Activated T-helper 1 cell treated with anti-CD3 and anti-CD28 coated beads, Interleukin-12 subunit alpha, Interleukin-12 subunit beta, Interleukin-2, Interleukin-4 antibody, amounts not matched to agents 30 ng/mL and 10 ng/mL and 1 ng/mL, durations not matched to agents 14 hours and 24 hours and 36 hours (primary cell): ENCODE measurements at regions not wholly inside any gene's neighbourhood (a gene's known extent, or its start where the extent isn't known, plus 50 kb on each side); places are given as distances from the start of the nearest gene placed in this dataset.

Source experiments
- DNase-seq: peaks from one replicate; pipeline ENCODE4 v3.0.0; 2021; ENCODE audit warnings: low spot score
- H3K27ac Mint-ChIP-seq: one replicate; pipeline ENCODE4 v1.8.0; 2021; ENCODE audit warnings: mild to moderate bottlenecking, mixed read lengths
- H3K27me3 Mint-ChIP-seq: one replicate; pipeline ENCODE4 v1.8.0; 2022; ENCODE audit warnings: mild to moderate bottlenecking, moderate library complexity, mixed read lengths; ENCODE audit not compliant: insufficient read depth
- H3K36me3 Mint-ChIP-seq: one replicate; pipeline ENCODE4 v1.8.0; 2021; ENCODE audit warnings: low read depth, mixed read lengths
- H3K4me1 Mint-ChIP-seq: one replicate; pipeline ENCODE4 v1.8.0; 2021; ENCODE audit warnings: low read depth, mixed read lengths
- H3K4me3 Mint-ChIP-seq: one replicate; pipeline ENCODE4 v1.8.0; 2021; ENCODE audit warnings: mild to moderate bottlenecking, moderate library complexity, mixed read lengths
- H3K9me3 Mint-ChIP-seq: one replicate; pipeline ENCODE4 v1.8.0; 2021; ENCODE audit warnings: mixed read lengths
- intact Hi-C: fragments of 100-400 bp; cut with micrococcal nuclease; formaldehyde crosslinking; loops from one replicate; pipeline ENCODE4 v1.15.1; 2024

GRCh38 chr10:125397608-125398007 is 237.2 kb upstream of the CTBP2 start:
- H3K4me3 Mint-ChIP-seq: no peak overlapping the region
- H3K27me3 Mint-ChIP-seq: peaks cover 4% of the 10 kb centered on the region
- DNase-seq: no peak
- intact Hi-C loops: no loop called here
- no peak overlapping the region for H3K27ac Mint-ChIP-seq
- no peaks in the 10 kb centered on the region for H3K9me3 Mint-ChIP-seq
- H3K4me1 Mint-ChIP-seq: no peaks in the 10 kb centered on the region
- no peaks in the 10 kb centered on the region for H3K36me3 Mint-ChIP-seq

- no peak overlapping the region for H3K27ac Mint-ChIP-seq
- no peaks in the 10 kb centered on the region for H3K4me1 Mint-ChIP-seq
- no peak overlapping the region for H3K4me3 Mint-ChIP-seq
- peaks cover 4% of the 10 kb centered on the region for H3K27me3 Mint-ChIP-seq
- intact Hi-C loops: no loop called here
- DNase-seq: no peak
- H3K9me3 Mint-ChIP-seq: no peaks in the 10 kb centered on the region
- no peaks in the 10 kb centered on the region for H3K36me3 Mint-ChIP-seq
These were observed 236.3 kb upstream of the CTBP2 start for GRCh38 chr10:125396676-125397075.

- no peaks in the 10 kb centered on the region for H3K36me3 Mint-ChIP-seq
- H3K27me3 Mint-ChIP-seq: peaks cover 2% of the 10 kb centered on the region
- H3K27ac Mint-ChIP-seq: no peak overlapping the region
- no peak overlapping the region for H3K4me3 Mint-ChIP-seq
- intact Hi-C loops: no loop called here
- no peak for DNase-seq
- H3K4me1 Mint-ChIP-seq: no peaks in the 10 kb centered on the region
- H3K9me3 Mint-ChIP-seq: no peaks in the 10 kb centered on the region
These were observed 232.2 kb upstream of the CTBP2 start for GRCh38 chr10:125392609-125393008.

DNA sequence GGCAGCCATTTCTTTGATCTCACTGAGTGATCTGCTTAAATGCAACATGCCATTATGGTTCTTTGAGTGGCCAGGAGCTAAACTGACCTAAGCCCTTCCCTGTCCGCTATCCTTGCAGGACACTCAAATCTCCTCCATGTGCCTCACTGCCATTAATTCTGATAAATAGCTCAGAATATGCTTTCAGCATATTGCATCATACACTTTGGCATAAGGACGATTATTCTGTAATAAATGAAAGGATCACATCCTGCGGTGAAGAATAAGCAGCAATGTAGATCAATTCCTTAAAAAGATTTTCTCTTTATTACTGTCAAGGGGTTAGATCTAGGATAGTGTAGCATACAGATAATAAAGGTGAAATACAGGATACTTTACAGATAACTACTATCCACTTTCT is 231.8 kb upstream of the CTBP2 start:
- Mint-ChIP-seq H3K36me3 (no peaks in the 10 kb centered on the region), H3K9me3 (no peaks in the 10 kb centered on the region), H3K4me3 (no peak overlapping the region), H3K27ac (no peak overlapping the region), H3K4me1 (no peaks in the 10 kb centered on the region), H3K27me3 (peaks cover 2% of the 10 kb centered on the region)
- intact Hi-C loops: no loop called here
- no peak for DNase-seq

DNA sequence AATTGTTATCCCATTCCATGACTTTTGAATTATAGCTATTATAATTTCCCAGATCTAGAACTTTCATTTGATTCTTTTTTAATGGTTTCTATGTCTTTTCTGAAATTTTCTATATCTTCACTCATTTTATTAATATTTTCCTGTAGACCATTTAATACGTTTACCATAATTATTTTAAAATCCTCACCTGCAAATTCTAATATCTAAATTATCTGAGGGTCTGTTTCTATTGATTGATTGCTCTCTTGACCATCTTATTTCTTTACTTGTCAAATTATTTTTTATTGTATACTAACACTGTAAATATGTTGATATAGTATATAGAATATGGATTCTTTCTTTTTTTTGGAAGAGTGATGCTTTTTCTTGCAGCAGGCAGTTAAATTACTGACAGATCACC is 229.3 kb upstream of the CTBP2 start:
- no peaks in the 10 kb centered on the region for H3K36me3 Mint-ChIP-seq
- H3K4me3 Mint-ChIP-seq: no peak overlapping the region
- DNase-seq: no peak
- no peak overlapping the region for H3K27ac Mint-ChIP-seq
- peaks cover 2% of the 10 kb centered on the region for H3K27me3 Mint-ChIP-seq
- no peaks in the 10 kb centered on the region for H3K4me1 Mint-ChIP-seq
- no peaks in the 10 kb centered on the region for H3K9me3 Mint-ChIP-seq
- intact Hi-C loops: no loop called here

GRCh38 chr10:125379592-125379991 is 219.2 kb upstream of the CTBP2 start:
- intact Hi-C loops: no loop called here
- no peak overlapping the region for H3K4me3 Mint-ChIP-seq
- no peaks in the 10 kb centered on the region for H3K9me3 Mint-ChIP-seq
- H3K4me1 Mint-ChIP-seq: no peaks in the 10 kb centered on the region
- no peaks in the 10 kb centered on the region for H3K36me3 Mint-ChIP-seq
- H3K27me3 Mint-ChIP-seq: no peaks in the 10 kb centered on the region
- no peak for DNase-seq
- H3K27ac Mint-ChIP-seq: no peak overlapping the region

- H3K36me3 Mint-ChIP-seq: no peaks in the 10 kb centered on the region
- no peak overlapping the region for H3K4me3 Mint-ChIP-seq
- no peaks in the 10 kb centered on the region for H3K27me3 Mint-ChIP-seq
- H3K4me1 Mint-ChIP-seq: no peaks in the 10 kb centered on the region
- no peaks in the 10 kb centered on the region for H3K9me3 Mint-ChIP-seq
- no peak overlapping the region for H3K27ac Mint-ChIP-seq
- DNase-seq: no peak
- intact Hi-C loops: no loop called here
These were observed 217.0 kb upstream of the CTBP2 start for GRCh38 chr10:125377368-125377767.

- no peaks in the 10 kb centered on the region for H3K27me3 Mint-ChIP-seq
- no peak overlapping the region for H3K27ac Mint-ChIP-seq
- no peaks in the 10 kb centered on the region for H3K4me1 Mint-ChIP-seq
- intact Hi-C loops: no loop called here
- H3K4me3 Mint-ChIP-seq: no peak overlapping the region
- no peak for DNase-seq
- no peaks in the 10 kb centered on the region for H3K9me3 Mint-ChIP-seq
- no peaks in the 10 kb centered on the region for H3K36me3 Mint-ChIP-seq
These were observed 214.8 kb upstream of the CTBP2 start for GRCh38 chr10:125375210-125375609.

DNA sequence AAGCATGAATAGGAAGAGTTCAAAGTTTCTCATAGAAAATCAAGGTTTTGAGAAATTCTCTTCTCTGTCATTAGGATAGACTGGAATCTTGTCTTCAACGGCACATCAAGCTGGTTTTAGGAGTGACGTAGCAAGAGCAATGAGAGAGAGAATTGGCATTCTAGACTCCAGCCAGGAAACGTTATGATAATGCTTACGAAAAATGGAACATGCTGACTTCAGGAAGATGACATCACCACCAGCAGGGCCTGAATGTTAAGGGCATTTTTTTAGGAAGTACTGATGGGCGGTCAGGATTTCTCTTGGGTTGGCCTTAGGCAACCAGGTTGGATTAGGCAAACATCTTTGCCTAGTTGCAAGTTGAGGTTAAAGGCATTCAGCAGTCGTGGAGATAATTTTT is 213.2 kb upstream of the CTBP2 start:
- Mint-ChIP-seq H3K4me3 (no peak overlapping the region), H3K36me3 (no peaks in the 10 kb centered on the region), H3K27ac (no peak overlapping the region), H3K9me3 (no peaks in the 10 kb centered on the region), H3K4me1 (no peaks in the 10 kb centered on the region), H3K27me3 (no peaks in the 10 kb centered on the region)
- DNase-seq: no peak
- intact Hi-C loops: no loop called here

- no peak overlapping the region for H3K27ac Mint-ChIP-seq
- H3K9me3 Mint-ChIP-seq: no peaks in the 10 kb centered on the region
- intact Hi-C loops: no loop called here
- no peak overlapping the region for H3K4me3 Mint-ChIP-seq
- DNase-seq: no peak
- H3K4me1 Mint-ChIP-seq: no peaks in the 10 kb centered on the region
- no peaks in the 10 kb centered on the region for H3K36me3 Mint-ChIP-seq
- H3K27me3 Mint-ChIP-seq: no peaks in the 10 kb centered on the region
These were observed 210.2 kb upstream of the CTBP2 start for GRCh38 chr10:125370578-125370977.

DNA sequence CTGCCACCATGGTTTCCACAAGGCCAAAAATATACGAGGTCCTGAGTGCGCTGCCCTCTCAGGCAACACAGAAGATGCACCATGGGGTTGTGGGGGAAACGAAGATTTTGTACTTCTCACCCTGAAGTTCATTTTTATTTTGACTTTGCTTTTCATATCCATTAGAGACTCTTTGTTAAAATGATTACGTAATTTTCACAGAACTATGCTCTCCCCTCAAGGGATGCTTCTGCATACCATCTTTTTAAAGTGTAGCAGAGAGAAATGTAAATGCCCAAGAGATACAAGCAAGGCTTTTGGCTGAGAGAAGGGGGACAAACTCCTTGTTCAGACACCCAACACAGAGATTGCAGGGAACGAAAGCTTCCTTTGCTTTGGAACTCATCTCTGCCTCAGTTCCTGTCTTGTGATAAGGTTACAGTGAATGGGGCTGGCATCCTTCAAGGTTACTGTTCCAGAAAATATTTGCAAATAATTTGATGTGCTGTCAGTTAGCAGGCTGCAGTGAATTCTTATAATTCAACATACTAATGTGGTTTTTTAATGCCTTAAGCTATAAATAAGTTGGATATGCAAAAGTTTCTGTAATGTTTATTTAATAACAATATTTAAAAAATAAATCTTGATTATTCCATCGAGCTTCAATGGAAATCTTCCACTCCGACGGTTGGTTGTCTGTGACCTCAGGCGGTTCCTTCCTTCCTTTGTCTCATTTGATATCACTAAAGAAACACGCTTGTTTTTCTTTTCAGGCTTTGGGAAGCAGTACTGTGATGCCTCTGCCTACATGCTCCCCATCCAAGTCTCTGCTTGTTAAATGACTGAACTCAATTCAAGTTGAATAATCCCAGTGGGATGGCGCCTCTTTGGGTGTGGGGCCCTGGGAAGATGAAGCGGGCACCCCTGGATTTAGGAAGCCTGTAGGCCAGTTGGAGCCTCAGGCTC is 209.3 kb upstream of the CTBP2 start:
- no peaks in the 10 kb centered on the region for H3K9me3 Mint-ChIP-seq
- no peaks in the 10 kb centered on the region for H3K27me3 Mint-ChIP-seq
- H3K4me3 Mint-ChIP-seq: no peak overlapping the region

DNA sequence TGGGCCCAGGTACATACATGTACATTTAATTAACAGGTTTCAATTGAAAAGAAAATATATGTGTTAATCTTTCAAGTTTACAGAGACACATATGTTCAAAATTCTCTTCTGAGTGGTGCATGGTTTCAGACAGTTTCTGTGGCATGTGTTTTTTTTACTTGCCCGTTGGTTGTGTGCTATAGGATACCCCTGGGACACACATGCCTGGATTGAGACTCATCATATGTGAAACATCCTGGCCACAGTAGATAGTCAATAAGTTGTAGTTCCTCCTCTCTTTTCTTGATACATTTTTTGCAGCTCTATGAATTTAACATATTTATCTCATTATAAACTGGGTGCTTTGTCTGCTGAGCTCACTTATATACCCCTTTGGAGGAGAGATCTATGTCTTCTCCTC is 207.8 kb upstream of the CTBP2 start:
- intact Hi-C loops: no loop called here
- DNase-seq: no peak
- Mint-ChIP-seq H3K9me3 (no peaks in the 10 kb centered on the region), H3K4me1 (no peaks in the 10 kb centered on the region), H3K36me3 (no peaks in the 10 kb centered on the region), H3K27me3 (no peaks in the 10 kb centered on the region), H3K27ac (no peak overlapping the region), H3K4me3 (no peak overlapping the region)

More for the DNA sequence above, 209.3 kb upstream of the CTBP2 start:
- no peaks in the 10 kb centered on the region for H3K4me1 Mint-ChIP-seq
- no peaks in the 10 kb centered on the region for H3K36me3 Mint-ChIP-seq
- no peak for DNase-seq
- intact Hi-C loops: no loop called here
- no peak overlapping the region for H3K27ac Mint-ChIP-seq

DNA sequence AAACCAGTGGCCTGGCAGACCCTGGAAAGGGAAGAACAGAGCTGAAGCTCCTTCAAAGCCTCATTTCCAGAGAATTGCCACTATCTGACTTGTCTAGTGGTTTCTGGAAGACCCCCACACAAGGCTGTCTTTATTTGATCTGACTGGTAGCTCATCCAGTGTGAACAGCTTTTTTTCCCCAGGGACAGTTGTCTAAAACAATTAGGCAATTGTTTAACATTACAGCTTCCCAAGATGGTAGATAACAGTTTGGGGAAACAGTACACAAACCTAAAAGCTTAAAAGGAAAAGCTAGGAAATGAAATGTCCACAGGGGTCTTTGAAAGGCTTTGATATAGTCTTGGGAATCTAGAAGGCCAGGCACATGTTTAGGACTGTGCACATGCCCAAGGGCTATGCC is 203.4 kb upstream of the CTBP2 start:
- Mint-ChIP-seq H3K36me3 (no peaks in the 10 kb centered on the region), H3K4me1 (no peaks in the 10 kb centered on the region), H3K27me3 (no peaks in the 10 kb centered on the region), H3K4me3 (no peak overlapping the region), H3K9me3 (no peaks in the 10 kb centered on the region), H3K27ac (no peak overlapping the region)
- no peak for DNase-seq
- intact Hi-C loops: no loop called here

DNA sequence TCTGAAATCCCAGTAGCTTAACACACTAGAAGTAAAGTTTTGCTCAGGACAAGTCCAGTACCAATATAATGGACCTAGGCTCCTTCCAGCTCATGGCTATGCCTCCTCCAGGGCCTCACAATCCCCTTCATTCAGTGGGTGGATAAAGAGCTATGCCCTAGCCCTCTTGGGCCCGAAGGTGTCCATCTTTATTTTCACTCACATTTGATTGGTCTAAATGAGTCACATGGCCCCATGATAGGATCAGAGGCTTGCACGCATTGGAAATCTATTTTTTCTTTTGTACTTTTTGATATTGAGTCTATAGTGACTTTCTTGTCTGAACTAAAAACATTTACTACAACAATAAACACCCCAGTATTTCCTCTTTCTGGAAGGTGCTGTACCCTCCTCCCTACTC is 202.6 kb upstream of the CTBP2 start:
- Mint-ChIP-seq H3K27ac (no peak overlapping the region), H3K27me3 (no peaks in the 10 kb centered on the region), H3K4me3 (no peak overlapping the region), H3K36me3 (no peaks in the 10 kb centered on the region), H3K4me1 (no peaks in the 10 kb centered on the region), H3K9me3 (no peaks in the 10 kb centered on the region)
- DNase-seq: no peak
- intact Hi-C loops: no loop called here
